Smooth muscle cell (in vitro differentiated cells): ENCODE measurements at regions not wholly inside any gene's neighbourhood (a gene's known extent, or its start where the extent isn't known, plus 50 kb on each side); places are given as distances from the start of the nearest gene placed in this dataset.
A peak's percentile ranks its signal among the peaks of the same experiment; 100 is the strongest.

ENCODE experiments used
- DNase-seq: peaks from one replicate; lab custom pipeline; 2025; ENCODE audit not compliant: unreplicated experiment; lab: John Stamatoyannopoulos, UW
- H2AFZ ChIP-seq: fragments of 200-600 bp; sonication (generic); 2 replicates; pipeline ENCODE4 v1.6.0; 2016; ENCODE audit warnings: antibody characterized with exemption, low read depth, mild to moderate bottlenecking
- H3F3A ChIP-seq: fragments of 200-600 bp; sonication (generic); 2 replicates; pipeline ENCODE4 v1.6.0; 2017; ENCODE audit warnings: antibody characterized with exemption, low read depth
- H3K27ac ChIP-seq: fragments of 200-600 bp; sonication (generic); 2 replicates; pipeline ENCODE4 v1.5.1; 2016; ENCODE audit warnings: low read depth, mild to moderate bottlenecking
- H3K27me3 ChIP-seq: fragments of 200-600 bp; sonication (generic); 2 replicates; pipeline ENCODE4 v1.6.1; 2016; ENCODE audit warnings: low read depth, mild to moderate bottlenecking
- H3K36me3 ChIP-seq: fragments of 200-600 bp; sonication (generic); 2 replicates; pipeline ENCODE4 v1.5.1; 2016; ENCODE audit warnings: low read depth
- H3K4me1 ChIP-seq: fragments of 200-600 bp; sonication (generic); 2 replicates; pipeline ENCODE4 v1.5.1; 2016; ENCODE audit warnings: low read depth
- H3K4me2 ChIP-seq: fragments of 200-600 bp; sonication (generic); 2 replicates; pipeline ENCODE4 v1.6.0; 2016; ENCODE audit warnings: mild to moderate bottlenecking
- H3K4me3 ChIP-seq: fragments of 200-600 bp; sonication (generic); 2 replicates; pipeline ENCODE4 v1.5.1; 2016; ENCODE audit warnings: mild to moderate bottlenecking
- H3K79me2 ChIP-seq: fragments of 200-600 bp; sonication (generic); 2 replicates; pipeline ENCODE4 v1.6.0; 2016; ENCODE audit warnings: low read depth, mild to moderate bottlenecking
- H3K9ac ChIP-seq: fragments of 200-600 bp; sonication (generic); 2 replicates; pipeline ENCODE4 v1.6.0; 2016; ENCODE audit warnings: low read depth
- H3K9me3 ChIP-seq: fragments of 200-600 bp; sonication (generic); replicated peaks from 2 replicates; pipeline ENCODE4 v1.5.1; 2016; ENCODE audit warnings: low read depth
- H4K20me1 ChIP-seq: fragments of 200-600 bp; sonication (generic); 2 replicates; pipeline ENCODE4 v1.6.0; 2016; ENCODE audit warnings: low read depth
- CTCF ChIP-seq: fragments of 200-600 bp; sonication (generic); IDR thresholded peaks from 2 replicates; pipeline ENCODE4 v1.5.1; 2017; ENCODE audit warnings: borderline replicate concordance, mild to moderate bottlenecking, antibody characterized with exemption; ENCODE audit not compliant: insufficient read depth, poor library complexity, severe bottlenecking
- WGBS: methylation state at CpG from one replicate; pipeline ENCODE4 v1.1.7; 2016; ENCODE audit warnings: low lambda C conversion rate; 5-methylcytosine and 5-hydroxymethylcytosine counted together

DNA sequence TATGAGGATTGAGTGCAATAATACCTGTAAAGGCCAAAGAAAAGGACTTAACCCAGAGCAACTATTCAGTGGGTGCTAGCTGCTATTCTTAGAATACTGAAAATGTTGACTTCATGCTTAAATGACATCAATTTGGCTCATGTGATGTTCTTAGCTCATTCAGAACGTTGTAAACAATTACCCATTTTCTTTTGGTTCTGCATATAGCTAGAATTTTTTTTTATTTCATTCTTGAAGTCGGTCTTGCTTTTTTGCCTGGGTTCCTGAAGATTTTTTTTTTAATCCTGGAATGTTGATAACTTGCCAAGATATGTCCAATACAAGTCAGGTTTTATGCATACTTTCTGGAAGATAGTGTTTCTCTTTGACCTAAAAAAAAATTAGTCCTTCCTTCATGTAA, 772.0 kb downstream of the LTN1 start:
- Histone ChIP-seq H3K27ac (no peak overlapping the region), H3K4me2 (no peak overlapping the region), H3K4me1 (no peaks in the 10 kb centered on the region), H3K9me3 (no peaks in the 10 kb centered on the region), H3K79me2 (no peaks in the 10 kb centered on the region), H3F3A (no peaks in the 10 kb centered on the region), H3K9ac (no peak overlapping the region), H3K27me3 (no peaks in the 10 kb centered on the region), H2AFZ (no peak overlapping the region), H4K20me1 (no peaks in the 10 kb centered on the region), H3K4me3 (no peak overlapping the region), H3K36me3 (no peaks in the 10 kb centered on the region)
- WGBS: 93% methylated on average over 2 of the region's 2 CpGs
- DNase-seq: no peak
- TF ChIP-seq CTCF: no peak

DNA sequence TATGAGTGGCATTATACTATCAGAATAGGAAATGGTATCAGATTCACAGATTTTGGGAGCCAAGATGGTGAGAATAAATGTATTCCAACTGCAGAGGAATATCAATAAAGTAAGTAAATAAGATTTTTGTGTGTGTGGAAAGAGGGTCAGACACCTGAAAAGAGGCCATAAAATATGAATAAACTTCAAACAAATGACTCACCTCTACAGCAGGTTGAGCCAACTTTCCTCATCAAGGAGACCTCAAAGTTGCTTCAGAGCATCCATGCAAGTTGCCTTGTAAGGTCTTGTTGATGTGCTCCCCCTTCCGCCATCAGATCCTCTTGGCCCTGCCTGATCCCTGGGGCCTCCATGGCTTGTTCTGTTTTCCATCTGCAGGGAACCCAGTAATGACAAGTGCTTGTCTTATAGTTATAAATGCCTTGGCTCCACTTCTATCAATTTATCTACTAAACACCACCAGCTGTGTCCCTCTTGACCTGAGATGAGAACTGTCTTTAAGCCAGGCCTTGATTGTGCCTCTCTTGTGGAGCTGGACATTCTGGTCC, 775.6 kb downstream of the LTN1 start:
- Histone ChIP-seq H3K36me3 (no peaks in the 10 kb centered on the region), H3K4me1 (no peaks in the 10 kb centered on the region), H3K79me2 (no peaks in the 10 kb centered on the region), H3F3A (no peaks in the 10 kb centered on the region), H3K4me2 (no peak overlapping the region), H3K27ac (no peak overlapping the region), H3K4me3 (no peak overlapping the region), H2AFZ (no peak overlapping the region), H3K9me3 (no peaks in the 10 kb centered on the region), H3K27me3 (no peaks in the 10 kb centered on the region), H4K20me1 (no peaks in the 10 kb centered on the region), H3K9ac (no peak overlapping the region)
- 95% methylated on average over 1 of the region's 1 CpG for WGBS
- DNase-seq: no peak
- TF ChIP-seq CTCF: no peak

GRCh38 chr21:28215214-28215954, 777.3 kb downstream of the LTN1 start:
- Histone ChIP-seq H3K4me3 (no peak overlapping the region), H3F3A (no peaks in the 10 kb centered on the region), H3K9ac (no peak overlapping the region), H3K79me2 (no peaks in the 10 kb centered on the region), H3K9me3 (no peaks in the 10 kb centered on the region), H3K4me1 (no peaks in the 10 kb centered on the region), H3K27ac (peak overlapping the region; percentile 63), H4K20me1 (no peaks in the 10 kb centered on the region), H3K4me2 (peak overlapping the region; percentile 27), H3K27me3 (no peaks in the 10 kb centered on the region), H3K36me3 (no peaks in the 10 kb centered on the region), H2AFZ (peak overlapping the region; percentile 82)
- DNase-seq: no peak
- 53% methylated on average over 5 of the region's 5 CpGs for WGBS
- TF ChIP-seq CTCF: no peak

DNA sequence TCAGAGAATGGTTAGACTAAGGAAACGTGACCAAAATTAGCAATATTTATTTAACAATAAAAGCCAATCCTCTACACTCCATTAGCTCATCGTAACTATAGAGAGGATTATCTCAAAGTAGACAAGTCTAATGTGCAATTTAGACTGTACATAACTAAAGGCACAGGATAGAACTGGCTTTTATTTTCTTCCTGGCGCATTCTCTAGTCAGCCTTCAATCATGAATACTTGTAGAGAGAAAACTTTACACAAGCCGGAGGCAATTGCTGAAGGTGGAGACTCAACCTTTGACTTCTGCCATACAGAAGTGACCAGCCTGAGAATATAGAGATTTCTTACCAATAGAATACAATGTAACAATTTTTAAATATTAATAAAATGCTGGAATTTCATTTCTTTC, 777.9 kb downstream of the LTN1 start:
- H3F3A ChIP-seq: no peaks in the 10 kb centered on the region
- peak overlapping the region; percentile 82 for H2AFZ ChIP-seq
- 73% methylated on average over 4 of the region's 4 CpGs for WGBS
- no peaks in the 10 kb centered on the region for H3K4me1 ChIP-seq
- H3K9ac ChIP-seq: no peak overlapping the region
- no peak overlapping the region for H3K4me3 ChIP-seq
- H3K36me3 ChIP-seq: no peaks in the 10 kb centered on the region
- H4K20me1 ChIP-seq: no peaks in the 10 kb centered on the region
- H3K27ac ChIP-seq: peak overlapping the region; percentile 63
- H3K27me3 ChIP-seq: no peaks in the 10 kb centered on the region
- DNase-seq: no peak
- no peak for TF ChIP-seq CTCF
- H3K4me2 ChIP-seq: peak overlapping the region; percentile 27
- H3K79me2 ChIP-seq: no peaks in the 10 kb centered on the region
- no peaks in the 10 kb centered on the region for H3K9me3 ChIP-seq
